GM23338 (cell line): ENCODE measurements at regions not wholly inside any gene's neighbourhood (a gene's known extent, or its start where the extent isn't known, plus 50 kb on each side); places are given as distances from the start of the nearest gene placed in this dataset.

Experiments used
- ATAC-seq: fragments of 200-7000 bp; cut with Tn5 transposase; 3 replicates; pipeline ENCODE4 v1.9.1; 2020
- DNase-seq: peaks from one replicate; pipeline ENCODE4 v3.0.0-alpha.2; 2015; ENCODE audit warnings: low spot score
- H2AFZ ChIP-seq: fragments of 200-600 bp; sonication (generic); 2 replicates; pipeline ENCODE4 v1.8.0; 2016; ENCODE audit warnings: antibody characterized with exemption, mild to moderate bottlenecking, moderate library complexity
- H3F3A ChIP-seq: fragments of 200-600 bp; sonication (generic); replicated peaks from 2 replicates; pipeline ENCODE4 v1.8.0; 2017; ENCODE audit warnings: antibody characterized with exemption, mixed run types, low read depth
- H3K27ac ChIP-seq: fragments of 200-600 bp; sonication (generic); 2 replicates; pipeline ENCODE4 v1.6.1; 2016; ENCODE audit warnings: low read depth
- H3K27me3 ChIP-seq: fragments of 200-600 bp; sonication (generic); 2 replicates; pipeline ENCODE4 v1.8.0; 2016; ENCODE audit warnings: mild to moderate bottlenecking, mixed run types, moderate library complexity; ENCODE audit not compliant: insufficient read depth
- H3K36me3 ChIP-seq: fragments of 200-600 bp; sonication (generic); 2 replicates; pipeline ENCODE4 v1.8.0; 2016; ENCODE audit warnings: mild to moderate bottlenecking; ENCODE audit not compliant: insufficient read depth
- H3K4me1 ChIP-seq: fragments of 200-600 bp; sonication (generic); 2 replicates; pipeline ENCODE4 v1.8.0; 2016; ENCODE audit warnings: mild to moderate bottlenecking, moderate library complexity; ENCODE audit not compliant: insufficient read depth
- H3K4me2 ChIP-seq: fragments of 200-600 bp; sonication (generic); 2 replicates; pipeline ENCODE4 v1.7.1; 2017; ENCODE audit warnings: mixed run types
- H3K4me3 ChIP-seq: fragments of 200-600 bp; sonication (generic); 2 replicates; pipeline ENCODE4 v1.6.1; 2016; ENCODE audit warnings: mixed run types
- H3K79me2 ChIP-seq: fragments of 200-600 bp; sonication (generic); replicated peaks from 2 replicates; pipeline ENCODE4 v1.8.0; 2017; ENCODE audit warnings: mild to moderate bottlenecking; ENCODE audit not compliant: insufficient read depth
- H3K9me2 ChIP-seq: fragments of 200-600 bp; sonication (generic); 2 replicates; pipeline ENCODE4 v1.8.0; 2017; ENCODE audit not compliant: insufficient read depth
- H4K20me1 ChIP-seq: fragments of 200-600 bp; sonication (generic); replicated peaks from 2 replicates; pipeline ENCODE4 v1.8.0; 2017; ENCODE audit warnings: mild to moderate bottlenecking; ENCODE audit not compliant: insufficient read depth
- H3K27ac Mint-ChIP-seq: 2 replicates; pipeline ENCODE4 v1.8.0; 2020; ENCODE audit warnings: inconsistent platforms, mild to moderate bottlenecking, moderate library complexity, mixed read lengths
- H3K27me3 Mint-ChIP-seq: 3 replicates; pipeline ENCODE4 v1.8.0; 2022; ENCODE audit warnings: low read depth, mild to moderate bottlenecking, moderate library complexity, mixed read lengths, inconsistent platforms; ENCODE audit not compliant: insufficient read depth, poor library complexity
- H3K36me3 Mint-ChIP-seq: 3 replicates; pipeline ENCODE4 v1.8.0; 2021; ENCODE audit warnings: low read depth, mild to moderate bottlenecking, inconsistent platforms, moderate library complexity, mixed read lengths
- H3K4me1 Mint-ChIP-seq: 3 replicates; pipeline ENCODE4 v1.8.0; 2020; ENCODE audit warnings: mild to moderate bottlenecking, inconsistent platforms, mixed read lengths
- H3K4me3 Mint-ChIP-seq: 3 replicates; pipeline ENCODE4 v1.8.0; 2021; ENCODE audit warnings: moderate library complexity, mild to moderate bottlenecking, inconsistent platforms, mixed read lengths
- H3K9me3 Mint-ChIP-seq: 3 replicates; pipeline ENCODE4 v1.8.0; 2020; ENCODE audit warnings: moderate library complexity, mild to moderate bottlenecking, inconsistent platforms, mixed read lengths
- CREB1 ChIP-seq: fragments of 250-450 bp; sonication (Bioruptor Pico); IDR thresholded peaks from 2 replicates; pipeline ENCODE4 v1.5.0; 2020; ENCODE audit warnings: low read depth, mild to moderate bottlenecking, moderate library complexity
- CTCF ChIP-seq, 2 experiments: fragments of 200-600 bp in 1 of 2; sonication (generic) in 1 of 2; conservative IDR thresholded peaks; 2 replicates each; pipeline versions ENCODE4 v1.5.1 to v1.6.1; 2016 to 2017; ENCODE audit warnings: antibody characterized with exemption in 2 of 2, low read depth in 2 of 2, mild to moderate bottlenecking in 2 of 2, moderate library complexity in 1 of 2
- ETS1 ChIP-seq: IDR thresholded peaks from 2 replicates; pipeline ENCODE4 v1.6.1; 2016; ENCODE audit warnings: antibody characterized with exemption
- EZH2 ChIP-seq: fragments of 200-600 bp; sonication (generic); IDR thresholded peaks from one replicate; pipeline ENCODE4 v1.8.0; 2017; ENCODE audit warnings: antibody characterized with exemption, mild to moderate bottlenecking, low read depth; ENCODE audit not compliant: unreplicated experiment
- JUNB ChIP-seq: IDR thresholded peaks from one replicate; pipeline ENCODE4 v1.6.1; 2016; ENCODE audit warnings: antibody characterized with exemption; ENCODE audit not compliant: unreplicated experiment
- NANOG ChIP-seq: IDR thresholded peaks from 2 replicates; pipeline ENCODE4 v1.6.1; 2016; ENCODE audit warnings: antibody characterized with exemption, borderline replicate concordance
- POLR2AphosphoS5 ChIP-seq: IDR thresholded peaks from 2 replicates; pipeline ENCODE4 v1.6.1; 2016; ENCODE audit warnings: antibody characterized with exemption, low read depth
- REST ChIP-seq: IDR thresholded peaks from one replicate; pipeline ENCODE4 v1.6.1; 2018; ENCODE audit warnings: antibody characterized with exemption; ENCODE audit not compliant: unreplicated experiment
- STAT1 ChIP-seq: IDR thresholded peaks from one replicate; pipeline ENCODE4 v1.6.1; 2016; ENCODE audit warnings: antibody characterized with exemption; ENCODE audit not compliant: unreplicated experiment
- ZNF114 ChIP-seq: fragments of 250-450 bp; sonication (Bioruptor Pico); IDR thresholded peaks from 2 replicates; pipeline ENCODE4 v1.5.0; 2020; ENCODE audit warnings: mild to moderate bottlenecking, moderate library complexity
- ZNF331 ChIP-seq: fragments of 250-450 bp; sonication (Bioruptor Pico); IDR thresholded peaks from 2 replicates; pipeline ENCODE4 v1.5.0; 2020; ENCODE audit warnings: low read depth, mild to moderate bottlenecking, moderate library complexity

GRCh38 chr4:31065086-31065485, 344.9 kb downstream of the PCDH7 start:
- no peaks in the 10 kb centered on the region for H3K36me3 ChIP-seq
- DNase-seq (no peak), ATAC-seq (no peak)
- Mint-ChIP-seq H3K36me3 (no peaks in the 10 kb centered on the region), H3K27ac (no peak overlapping the region), H3K9me3 (no peaks in the 10 kb centered on the region), H3K4me3 (no peak overlapping the region), H3K27me3 (no peaks in the 10 kb centered on the region), H3K4me1 (peaks cover 32% of the 10 kb centered on the region)
- no peaks in the 10 kb centered on the region for H4K20me1 ChIP-seq
- H3F3A ChIP-seq, result no peaks in the 10 kb centered on the region
- H3K27me3 ChIP-seq, result no peaks in the 10 kb centered on the region
- no peaks in the 10 kb centered on the region for H3K79me2 ChIP-seq
- no peak overlapping the region for H2AFZ ChIP-seq
- no peaks in the 10 kb centered on the region for H3K9me2 ChIP-seq
- H3K4me2 ChIP-seq, result no peak overlapping the region
- no peak overlapping the region for H3K27ac ChIP-seq
- peaks cover 31% of the 10 kb centered on the region for H3K4me1 ChIP-seq
- H3K4me3 ChIP-seq, result no peak overlapping the region
- TF ChIP-seq ZNF331 (CRISPR knock-in tag), result no peak
- no peak for TF ChIP-seq ZNF114
- TF ChIP-seq NANOG, result no peak
- TF ChIP-seq REST, result no peak

- Histone ChIP-seq H3K4me3 (no peak overlapping the region), H3K27ac (peak overlapping the region; percentile 52), H3K79me2 (no peaks in the 10 kb centered on the region), H3K27me3 (no peaks in the 10 kb centered on the region), H3K9me2 (no peaks in the 10 kb centered on the region), H3K4me1 (peaks cover 31% of the 10 kb centered on the region), H3K4me2 (0 out of 2 replicates have a peak overlapping the region, but pooled peaks have one; percentile 1), H3F3A (no peaks in the 10 kb centered on the region), H4K20me1 (no peaks in the 10 kb centered on the region), H3K36me3 (no peaks in the 10 kb centered on the region), H2AFZ (no peak overlapping the region)
- no peaks in the 10 kb centered on the region for H3K36me3 Mint-ChIP-seq
- peaks cover 32% of the 10 kb centered on the region for H3K4me1 Mint-ChIP-seq
- TF ChIP-seq EZH2 (no peak), ETS1 (no peak), CTCF (conservative IDR thresholded peaks at IDR 0.05; ENCODE audit: low read depth in 2 of 2) (no peak), ZNF114 (no peak), STAT1 (no peak), NANOG (no peak), CREB1 (CRISPR knock-in tag) (no peak), POLR2AphosphoS5 (no peak), REST (no peak), JUNB (no peak)
- H3K27ac Mint-ChIP-seq, result 0 out of 2 replicates have a peak overlapping the region, but pooled peaks have one; percentile 56
- no peak; the same call in 2 of the 3 replicates for ATAC-seq
- no peaks in the 10 kb centered on the region for H3K9me3 Mint-ChIP-seq
- no peak for DNase-seq
- no peak overlapping the region for H3K4me3 Mint-ChIP-seq
- H3K27me3 Mint-ChIP-seq, result no peaks in the 10 kb centered on the region
Observed at GRCh38 chr4:31068257-31069075, 348.3 kb downstream of the PCDH7 start.
